ENCODE measurements at regions not wholly inside any gene's neighbourhood (a gene's known extent, or its start where the extent isn't known, plus 50 kb on each side); places are given as distances from the start of the nearest gene placed in this dataset.

GRCh38 chr1:184222652-184223052 lies 164.2 kb upstream of the C1orf21 start:
- TF ChIP-seq CTCF (IDR thresholded peaks at IDR 0.05): peak; percentile 98

DNA sequence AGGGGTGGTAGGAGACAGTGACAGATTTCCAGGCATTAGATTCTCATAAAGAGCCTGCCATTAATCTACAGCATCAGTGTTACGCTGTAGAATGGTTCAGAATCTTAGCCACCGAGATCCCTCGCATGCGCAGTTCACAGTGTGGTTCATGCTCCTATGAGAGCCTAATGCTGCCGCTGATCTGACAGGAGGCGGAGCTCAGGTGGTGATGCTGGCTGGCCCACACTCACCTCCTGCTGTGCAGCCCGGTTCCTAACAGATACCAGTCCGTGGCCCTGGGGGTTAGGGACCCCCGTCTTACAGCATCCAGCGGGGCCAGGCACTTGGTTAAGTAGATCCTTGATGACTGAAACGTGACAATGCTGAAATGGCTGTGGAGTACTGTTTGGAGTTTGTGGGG lies 163.6 kb upstream of the C1orf21 start:
- no peak for TF ChIP-seq CTCF (IDR thresholded peaks at IDR 0.05)

GRCh38 chr1:184225283-184226099 lies 161.3 kb upstream of the C1orf21 start:
- no peak for TF ChIP-seq CTCF (IDR thresholded peaks at IDR 0.05)

DNA sequence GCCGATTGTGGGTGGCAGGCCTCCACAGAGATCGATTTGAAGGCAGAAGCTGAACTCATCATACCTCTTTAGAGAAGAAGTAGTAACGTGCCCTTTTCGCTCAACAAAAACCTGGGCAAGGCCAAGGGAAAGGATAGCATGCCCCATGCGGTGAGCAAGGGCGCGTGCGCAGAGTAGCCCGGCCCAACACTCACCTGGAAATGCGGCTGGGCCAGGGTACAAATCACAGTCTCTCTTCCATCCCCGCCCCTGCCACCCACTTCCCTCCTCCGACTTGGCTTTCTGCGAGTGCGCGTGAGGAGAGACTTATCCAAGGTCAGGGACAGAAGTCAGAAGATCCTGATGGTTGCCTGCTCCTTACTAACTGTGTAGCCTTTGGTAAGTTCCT lies 160.7 kb upstream of the C1orf21 start:
- no peak for TF ChIP-seq CTCF (IDR thresholded peaks at IDR 0.05)

GRCh38 chr1:184228558-184228957 lies 158.3 kb upstream of the C1orf21 start:
- TF ChIP-seq CTCF (IDR thresholded peaks at IDR 0.05): no peak

DNA sequence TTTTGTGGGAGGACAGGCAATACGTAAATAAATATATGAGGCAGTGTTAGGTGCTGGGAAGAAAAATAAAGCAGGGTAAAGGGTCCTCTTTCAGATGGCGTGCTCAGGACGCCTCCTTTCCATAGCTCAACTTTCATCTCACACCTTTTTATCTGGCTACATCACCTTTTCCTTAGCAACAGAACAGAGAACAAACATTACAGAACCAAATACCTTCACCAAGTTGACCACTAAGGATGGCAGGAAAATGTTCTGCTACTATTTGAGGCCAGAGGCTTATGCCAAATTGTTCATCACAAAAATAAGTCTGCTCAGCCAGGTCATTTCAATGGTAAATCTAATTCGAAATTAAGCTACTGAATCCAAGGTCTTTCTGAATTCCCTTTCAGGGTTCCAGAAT lies 149.2 kb upstream of the C1orf21 start:
- TF ChIP-seq CTCF (IDR thresholded peaks at IDR 0.05): no peak

- no peak for TF ChIP-seq CTCF (IDR thresholded peaks at IDR 0.05)
Measured at GRCh38 chr1:184241446-184241845, 145.4 kb upstream of the C1orf21 start.
